H1 (cell line): ENCODE measurements at regions not wholly inside any gene's neighbourhood (a gene's known extent, or its start where the extent isn't known, plus 50 kb on each side); places are given as distances from the start of the nearest gene placed in this dataset.

Experiments used
- BACH1 ChIP-seq: IDR thresholded peaks from 2 replicates; pipeline ENCODE4 v1.6.1; 2012; ENCODE audit warnings: low read length, improper control_type of control experiment
- CBX8 ChIP-seq: fragments of 300-800, 300-1000 bp; sonication (generic); IDR thresholded peaks from 2 replicates; pipeline ENCODE4 v1.7.1; 2016; ENCODE audit warnings: low read depth, low read length, borderline replicate concordance
- CTCF ChIP-seq, 3 experiments: IDR thresholded peaks; 1 replicate in 2 of 3; 2 replicates in 1 of 3; pipeline versions ENCODE4 v1.5.1 to v1.6.1; 2011; ENCODE audit warnings: low read length in 3 of 3, mild to moderate bottlenecking in 3 of 3, inconsistent platforms in 2 of 3, low read depth in 1 of 3, moderate library complexity in 1 of 3; ENCODE audit not compliant: insufficient read depth in 1 of 3; ENCODE audit errors: control extremely low read depth in 1 of 3
- JUND ChIP-seq: IDR thresholded peaks from 2 replicates; pipeline ENCODE4 v1.6.1; 2011; ENCODE audit warnings: mild to moderate bottlenecking, improper control_type of control experiment, low read length
- RNF2 ChIP-seq: fragments of 200-900, 300-1000 bp; sonication (generic); IDR thresholded peaks from 2 replicates; pipeline ENCODE4 v1.7.1; 2016; ENCODE audit warnings: borderline replicate concordance, low read depth, mild to moderate bottlenecking, antibody characterized with exemption, low read length; ENCODE audit not compliant: poor library complexity, severe bottlenecking; ENCODE audit errors: missing control alignments
- SRF ChIP-seq: IDR thresholded peaks from 2 replicates; pipeline ENCODE4 v1.6.1; 2011; ENCODE audit warnings: mild to moderate bottlenecking, low read depth, low read length, moderate library complexity
- TAF1 ChIP-seq: IDR thresholded peaks from 2 replicates; pipeline ENCODE4 v1.6.1; 2011; ENCODE audit warnings: mild to moderate bottlenecking, low read depth, low read length
- TBP ChIP-seq: IDR thresholded peaks from 2 replicates; pipeline ENCODE4 v1.6.1; 2011; ENCODE audit warnings: low read depth, low read length, improper control_type of control experiment
- ZNF274 ChIP-seq: IDR thresholded peaks from 2 replicates; pipeline ENCODE4 v1.7.0; 2012; ENCODE audit warnings: low read length, borderline replicate concordance; ENCODE audit errors: extremely low read depth

GRCh38 chr9:2570615-2571479 is 50.7 kb upstream of the VLDLR start:
- TF ChIP-seq ZNF274 (no peak), CTCF (IDR thresholded peaks at IDR 0.05; ENCODE audit: control extremely low read depth in 1 of 3, insufficient read depth in 1 of 3, low read depth in 1 of 3, low read length in 3 of 3) (no peak), JUND (no peak), TAF1 (no peak), SRF (no peak), TBP (no peak), BACH1 (no peak), CBX8 (no peak), RNF2 (no peak)
